Retinal pigment epithelial cell (primary cell): ENCODE measurements at regions not wholly inside any gene's neighbourhood (a gene's known extent, or its start where the extent isn't known, plus 50 kb on each side); places are given as distances from the start of the nearest gene placed in this dataset.

Experiments
- DNase-seq: peaks from one replicate; pipeline ENCODE4 v3.0.0-alpha.2; 2010; ENCODE audit warnings: low read depth
- H3K4me3 ChIP-seq: 2 replicates; pipeline ENCODE4 v1.5.1; 2011; ENCODE audit warnings: mild to moderate bottlenecking, low read length, control low read depth, moderate library complexity
- TF ChIP-seq, protein P1 (sequence below): conservative IDR thresholded peaks from 2 replicates; pipeline ENCODE4 v1.5.1; 2011; ENCODE audit warnings: low read depth, low read length, control low read depth, inconsistent platforms

DNA sequence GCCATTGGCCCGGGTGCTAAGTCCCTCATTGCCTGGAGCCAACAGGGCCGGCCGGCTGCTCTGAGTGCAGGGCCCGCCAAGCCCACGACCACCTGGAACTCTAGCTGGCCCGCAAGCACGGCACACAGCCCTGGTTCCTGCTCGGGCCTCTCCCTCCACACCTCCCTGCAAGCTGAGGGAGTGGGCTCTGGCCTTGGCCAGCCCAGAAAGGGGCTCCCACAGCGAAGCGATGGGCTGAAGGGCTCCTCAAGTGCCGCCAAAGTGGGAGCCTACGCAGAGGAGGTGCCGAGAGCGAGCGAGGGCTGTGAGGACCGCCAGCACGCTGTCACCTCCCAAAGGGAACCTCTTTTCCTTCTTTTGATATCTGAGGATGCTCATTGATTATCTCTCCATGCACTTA, 283.4 kb downstream of the PRDM2 start:
- TF ChIP-seq, protein P1, sequence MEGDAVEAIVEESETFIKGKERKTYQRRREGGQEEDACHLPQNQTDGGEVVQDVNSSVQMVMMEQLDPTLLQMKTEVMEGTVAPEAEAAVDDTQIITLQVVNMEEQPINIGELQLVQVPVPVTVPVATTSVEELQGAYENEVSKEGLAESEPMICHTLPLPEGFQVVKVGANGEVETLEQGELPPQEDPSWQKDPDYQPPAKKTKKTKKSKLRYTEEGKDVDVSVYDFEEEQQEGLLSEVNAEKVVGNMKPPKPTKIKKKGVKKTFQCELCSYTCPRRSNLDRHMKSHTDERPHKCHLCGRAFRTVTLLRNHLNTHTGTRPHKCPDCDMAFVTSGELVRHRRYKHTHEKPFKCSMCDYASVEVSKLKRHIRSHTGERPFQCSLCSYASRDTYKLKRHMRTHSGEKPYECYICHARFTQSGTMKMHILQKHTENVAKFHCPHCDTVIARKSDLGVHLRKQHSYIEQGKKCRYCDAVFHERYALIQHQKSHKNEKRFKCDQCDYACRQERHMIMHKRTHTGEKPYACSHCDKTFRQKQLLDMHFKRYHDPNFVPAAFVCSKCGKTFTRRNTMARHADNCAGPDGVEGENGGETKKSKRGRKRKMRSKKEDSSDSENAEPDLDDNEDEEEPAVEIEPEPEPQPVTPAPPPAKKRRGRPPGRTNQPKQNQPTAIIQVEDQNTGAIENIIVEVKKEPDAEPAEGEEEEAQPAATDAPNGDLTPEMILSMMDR = no peak
- no peak overlapping the region for H3K4me3 ChIP-seq
- no peak for DNase-seq

- H3K4me3 ChIP-seq = no peak overlapping the region
- no peak for DNase-seq
- TF ChIP-seq, protein P1 = no peak
These were observed 291.0 kb downstream of the PRDM2 start for GRCh38 chr1:13990939-13991338.

GRCh38 chr1:13992489-13993285, 292.7 kb downstream of the PRDM2 start:
- DNase-seq = peak; percentile 7
- TF ChIP-seq, protein P1 = peak; percentile 17
- no peak overlapping the region for H3K4me3 ChIP-seq

- no peak overlapping the region for H3K4me3 ChIP-seq
- TF ChIP-seq, protein P1 = no peak
- no peak for DNase-seq
These were observed 294.4 kb downstream of the PRDM2 start for GRCh38 chr1:13994386-13994785.

DNA sequence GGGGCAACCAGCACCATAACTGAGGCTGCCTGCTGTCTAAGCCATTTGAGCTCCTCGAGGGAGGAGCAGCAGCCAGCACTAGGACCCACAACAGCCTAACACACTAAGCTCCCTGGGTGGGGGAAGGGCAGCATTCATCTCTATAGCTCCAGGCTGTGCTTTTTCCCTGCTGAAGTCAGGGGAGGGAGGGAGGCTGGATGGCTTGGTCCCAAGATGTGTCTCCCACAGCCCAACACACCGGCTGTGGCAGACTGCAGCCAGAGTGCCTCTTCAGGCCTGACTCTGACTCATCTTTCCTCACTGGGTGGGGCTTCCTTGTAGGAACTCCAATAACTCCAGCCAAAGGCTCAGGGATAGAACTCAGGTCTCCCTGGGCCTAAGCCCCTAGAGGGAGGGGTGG, 296.3 kb downstream of the PRDM2 start:
- DNase-seq = peak; percentile 12
- TF ChIP-seq, protein P1 = no peak

DNA sequence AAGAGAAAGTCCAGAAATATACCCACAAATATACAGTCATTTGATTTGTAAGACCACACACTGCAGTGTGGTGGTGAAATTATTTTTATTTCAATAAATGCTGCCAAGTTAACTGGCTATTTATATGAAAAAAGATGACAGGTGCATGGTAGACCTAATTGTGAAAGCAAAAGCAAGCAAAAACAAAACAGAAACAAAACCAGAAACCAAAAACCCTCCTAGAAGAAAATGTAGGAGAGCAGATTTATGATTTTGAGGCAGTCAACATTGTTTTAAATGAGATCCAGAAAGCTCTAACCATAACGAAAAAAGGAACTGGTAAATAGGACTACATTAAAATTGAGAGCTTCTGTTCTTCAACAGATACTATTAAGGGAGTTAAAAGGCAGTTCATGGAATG, 303.6 kb downstream of the PRDM2 start:
- no peak overlapping the region for H3K4me3 ChIP-seq
- TF ChIP-seq, protein P1 = no peak
- no peak for DNase-seq

More for the DNA sequence above, 296.3 kb downstream of the PRDM2 start:
- no peak overlapping the region for H3K4me3 ChIP-seq

DNA sequence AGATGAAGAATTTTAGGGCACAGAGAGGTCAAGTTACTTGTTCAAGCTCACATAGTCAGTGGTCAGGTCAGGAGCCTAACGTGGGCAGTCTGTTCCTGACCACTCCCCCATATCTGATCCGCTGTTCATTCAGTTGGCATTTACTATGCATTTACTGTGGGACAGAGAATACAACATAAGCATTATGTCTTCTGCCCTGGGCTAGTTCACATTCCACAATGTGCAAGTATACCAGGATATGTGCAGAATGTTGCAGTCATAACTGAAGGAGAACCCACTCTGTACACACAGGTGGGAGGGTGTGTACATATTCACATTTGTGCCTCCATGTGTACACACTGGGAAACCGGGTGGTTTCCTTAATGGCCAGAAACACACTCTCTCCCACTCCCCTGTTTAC, 309.6 kb downstream of the PRDM2 start:
- DNase-seq = no peak
- TF ChIP-seq, protein P1 = no peak

More for the DNA sequence above, 309.6 kb downstream of the PRDM2 start:
- H3K4me3 ChIP-seq = no peak overlapping the region
